ENCODE measurements at regions not wholly inside any gene's neighbourhood (a gene's known extent, or its start where the extent isn't known, plus 50 kb on each side); places are given as distances from the start of the nearest gene placed in this dataset.

DNA sequence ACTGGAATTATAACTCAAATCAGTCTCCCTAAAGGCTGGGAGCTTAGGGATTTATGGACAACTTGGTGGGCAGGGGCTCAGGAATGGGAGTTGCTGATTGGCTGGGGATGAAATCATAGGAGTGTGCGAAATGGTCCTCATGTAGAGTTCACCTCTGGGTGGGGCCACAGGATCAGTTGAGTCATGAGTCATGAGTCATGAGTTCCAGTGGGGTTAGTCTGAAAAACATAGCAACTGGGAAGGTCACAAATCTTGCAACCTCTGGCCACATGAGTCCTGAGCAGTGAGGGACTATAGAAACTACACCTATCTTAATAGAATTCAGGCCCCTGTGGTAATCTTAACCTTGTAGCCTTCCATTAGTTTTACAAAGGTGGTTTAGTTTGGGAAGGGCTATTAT lies 383.3 kb downstream of the RBM43 start:
- TF ChIP-seq, protein P1, sequence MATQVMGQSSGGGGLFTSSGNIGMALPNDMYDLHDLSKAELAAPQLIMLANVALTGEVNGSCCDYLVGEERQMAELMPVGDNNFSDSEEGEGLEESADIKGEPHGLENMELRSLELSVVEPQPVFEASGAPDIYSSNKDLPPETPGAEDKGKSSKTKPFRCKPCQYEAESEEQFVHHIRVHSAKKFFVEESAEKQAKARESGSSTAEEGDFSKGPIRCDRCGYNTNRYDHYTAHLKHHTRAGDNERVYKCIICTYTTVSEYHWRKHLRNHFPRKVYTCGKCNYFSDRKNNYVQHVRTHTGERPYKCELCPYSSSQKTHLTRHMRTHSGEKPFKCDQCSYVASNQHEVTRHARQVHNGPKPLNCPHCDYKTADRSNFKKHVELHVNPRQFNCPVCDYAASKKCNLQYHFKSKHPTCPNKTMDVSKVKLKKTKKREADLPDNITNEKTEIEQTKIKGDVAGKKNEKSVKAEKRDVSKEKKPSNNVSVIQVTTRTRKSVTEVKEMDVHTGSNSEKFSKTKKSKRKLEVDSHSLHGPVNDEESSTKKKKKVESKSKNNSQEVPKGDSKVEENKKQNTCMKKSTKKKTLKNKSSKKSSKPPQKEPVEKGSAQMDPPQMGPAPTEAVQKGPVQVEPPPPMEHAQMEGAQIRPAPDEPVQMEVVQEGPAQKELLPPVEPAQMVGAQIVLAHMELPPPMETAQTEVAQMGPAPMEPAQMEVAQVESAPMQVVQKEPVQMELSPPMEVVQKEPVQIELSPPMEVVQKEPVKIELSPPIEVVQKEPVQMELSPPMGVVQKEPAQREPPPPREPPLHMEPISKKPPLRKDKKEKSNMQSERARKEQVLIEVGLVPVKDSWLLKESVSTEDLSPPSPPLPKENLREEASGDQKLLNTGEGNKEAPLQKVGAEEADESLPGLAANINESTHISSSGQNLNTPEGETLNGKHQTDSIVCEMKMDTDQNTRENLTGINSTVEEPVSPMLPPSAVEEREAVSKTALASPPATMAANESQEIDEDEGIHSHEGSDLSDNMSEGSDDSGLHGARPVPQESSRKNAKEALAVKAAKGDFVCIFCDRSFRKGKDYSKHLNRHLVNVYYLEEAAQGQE (IDR thresholded peaks at IDR 0.05) = no peak
- TF ChIP-seq, protein P2, sequence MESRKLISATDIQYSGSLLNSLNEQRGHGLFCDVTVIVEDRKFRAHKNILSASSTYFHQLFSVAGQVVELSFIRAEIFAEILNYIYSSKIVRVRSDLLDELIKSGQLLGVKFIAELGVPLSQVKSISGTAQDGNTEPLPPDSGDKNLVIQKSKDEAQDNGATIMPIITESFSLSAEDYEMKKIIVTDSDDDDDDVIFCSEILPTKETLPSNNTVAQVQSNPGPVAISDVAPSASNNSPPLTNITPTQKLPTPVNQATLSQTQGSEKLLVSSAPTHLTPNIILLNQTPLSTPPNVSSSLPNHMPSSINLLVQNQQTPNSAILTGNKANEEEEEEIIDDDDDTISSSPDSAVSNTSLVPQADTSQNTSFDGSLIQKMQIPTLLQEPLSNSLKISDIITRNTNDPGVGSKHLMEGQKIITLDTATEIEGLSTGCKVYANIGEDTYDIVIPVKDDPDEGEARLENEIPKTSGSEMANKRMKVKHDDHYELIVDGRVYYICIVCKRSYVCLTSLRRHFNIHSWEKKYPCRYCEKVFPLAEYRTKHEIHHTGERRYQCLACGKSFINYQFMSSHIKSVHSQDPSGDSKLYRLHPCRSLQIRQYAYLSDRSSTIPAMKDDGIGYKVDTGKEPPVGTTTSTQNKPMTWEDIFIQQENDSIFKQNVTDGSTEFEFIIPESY (IDR thresholded peaks at IDR 0.05) = no peak

Data from liver (tissue), 1 donor.